H1 (cell line): ENCODE measurements at regions not wholly inside any gene's neighbourhood (a gene's known extent, or its start where the extent isn't known, plus 50 kb on each side); places are given as distances from the start of the nearest gene placed in this dataset.

Source experiments
- CTBP2 ChIP-seq: IDR thresholded peaks from 2 replicates; pipeline ENCODE4 v1.7.0; 2011; ENCODE audit warnings: borderline replicate concordance, mild to moderate bottlenecking, moderate library complexity, mixed read lengths, low read length; ENCODE audit not compliant: insufficient read depth, insufficient read length
- FOSL1 ChIP-seq: IDR thresholded peaks from 2 replicates; pipeline ENCODE4 v1.6.1; 2011; ENCODE audit warnings: mild to moderate bottlenecking, low read depth, low read length, moderate library complexity; ENCODE audit not compliant: insufficient read depth
- HDAC6 ChIP-seq: IDR thresholded peaks from one replicate; pipeline ENCODE4 v1.7.1; 2012; ENCODE audit warnings: low read depth, mild to moderate bottlenecking, inconsistent platforms, low read length, moderate library complexity
- KDM1A ChIP-seq: fragments of 200-600, 300-600 bp; sonication (generic); IDR thresholded peaks from 2 replicates; pipeline ENCODE4 v1.7.1; 2016; ENCODE audit warnings: mild to moderate bottlenecking, low read length, borderline replicate concordance
- MAFK ChIP-seq: IDR thresholded peaks from 2 replicates; pipeline ENCODE4 v1.6.1; 2012; ENCODE audit warnings: low read depth, mild to moderate bottlenecking, improper control_type of control experiment, low read length
- RAD21 ChIP-seq, 2 experiments: IDR thresholded peaks in 1 of 2; conservative IDR thresholded peaks in 1 of 2; 2 replicates each; pipeline ENCODE4 v1.6.1; 2011; ENCODE audit warnings: low read depth in 2 of 2, low read length in 2 of 2, improper control_type of control experiment in 1 of 2, inconsistent platforms in 1 of 2, mild to moderate bottlenecking in 1 of 2, moderate library complexity in 1 of 2

DNA sequence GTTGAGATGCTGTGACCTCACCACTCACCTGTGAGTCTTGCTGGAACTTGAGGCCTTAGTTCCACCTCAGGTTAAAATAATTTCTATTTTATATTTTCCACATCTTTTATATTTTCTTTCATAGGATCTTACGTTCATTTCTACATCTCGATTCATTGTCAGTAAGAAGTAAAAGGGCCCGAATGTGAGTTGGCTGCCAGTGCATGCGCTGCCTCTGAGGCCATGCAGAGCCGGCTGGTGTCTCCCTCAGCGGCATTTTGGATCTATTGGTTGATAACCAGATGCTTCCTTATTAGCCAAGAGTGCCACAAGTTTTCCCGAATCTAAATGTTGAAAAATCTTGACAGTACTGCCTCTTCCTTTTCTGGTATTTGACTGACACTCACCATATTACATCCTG is 347.3 kb downstream of the TEX29 start (continued):
- no peak for TF ChIP-seq HDAC6
- TF ChIP-seq CTBP2 = no peak
- TF ChIP-seq MAFK = no peak
- no peak for TF ChIP-seq RAD21 (IDR thresholded peaks at IDR 0.05 in 1 of 2, conservative IDR thresholded peaks at IDR 0.05 in 1 of 2; ENCODE audit: low read depth in 2 of 2, low read length in 2 of 2)
- TF ChIP-seq KDM1A = no peak
- TF ChIP-seq FOSL1 = no peak
- TF ChIP-seq, all 59 proteins: peak for 0
